Neutrophil (primary cell): ENCODE measurements at regions not wholly inside any gene's neighbourhood (a gene's known extent, or its start where the extent isn't known, plus 50 kb on each side); places are given as distances from the start of the nearest gene placed in this dataset.

Experiments used
- H3K27ac ChIP-seq: fragments of 200-600 bp; sonication (generic); 2 replicates; pipeline ENCODE4 v1.5.1; 2016; ENCODE audit warnings: mild to moderate bottlenecking, moderate library complexity
- H3K27me3 ChIP-seq: fragments of 200-600 bp; sonication (generic); 2 replicates; pipeline ENCODE4 v1.6.0; 2016; ENCODE audit warnings: mild to moderate bottlenecking
- H3K36me3 ChIP-seq: fragments of 200-600 bp; sonication (generic); 2 replicates; pipeline ENCODE4 v1.5.1; 2017
- H3K4me1 ChIP-seq, 2 experiments: fragments of 200-600 bp in 1 of 2; sonication (generic) in 1 of 2; 1 replicate in 1 of 2; 2 replicates in 1 of 2; pipeline versions ENCODE4 v1.5.1 to v1.6.1; 2013 to 2016; ENCODE audit warnings: low read depth in 1 of 2, low read length in 1 of 2, mild to moderate bottlenecking in 1 of 2, moderate library complexity in 1 of 2; ENCODE audit not compliant: control insufficient read depth in 1 of 2, insufficient read depth in 1 of 2
- H3K4me3 ChIP-seq, 2 experiments: fragments of 200-600 bp in 1 of 2; sonication (generic) in 1 of 2; 1 replicate in 1 of 2; 2 replicates in 1 of 2; pipeline ENCODE4 v1.5.1; 2013 to 2016; ENCODE audit warnings: low read depth in 1 of 2, low read length in 1 of 2, mild to moderate bottlenecking in 1 of 2, moderate library complexity in 1 of 2
- H3K9me3 ChIP-seq: fragments of 200-600 bp; sonication (generic); 2 replicates; pipeline ENCODE4 v1.5.1; 2016
- TF ChIP-seq, protein P1 (sequence below): fragments of 200-600 bp; sonication (generic); IDR thresholded peaks from 2 replicates; pipeline ENCODE4 v1.5.1; 2016; ENCODE audit warnings: antibody characterized with exemption

DNA sequence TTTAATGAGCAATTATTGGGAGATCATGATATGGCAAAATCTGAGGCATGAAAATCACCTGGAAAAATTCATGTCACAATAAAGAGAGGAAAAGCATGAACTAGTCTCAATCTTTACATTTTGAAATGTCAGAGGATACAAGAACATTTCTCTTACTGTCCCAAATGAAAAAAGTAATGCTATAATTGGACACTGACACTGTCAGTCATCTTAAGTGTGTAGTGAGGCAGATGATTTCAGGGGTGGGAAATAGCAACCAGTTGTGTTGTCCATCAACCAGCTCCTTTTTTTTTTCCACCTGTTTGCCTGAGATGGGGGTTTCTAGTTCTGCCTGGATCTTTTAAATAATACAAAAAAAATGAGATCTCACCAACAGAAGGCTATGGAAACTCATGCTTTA lies 646.2 kb downstream of the KCNT2 start:
- no peaks in the 10 kb centered on the region for H3K9me3 ChIP-seq
- TF ChIP-seq, protein P1, sequence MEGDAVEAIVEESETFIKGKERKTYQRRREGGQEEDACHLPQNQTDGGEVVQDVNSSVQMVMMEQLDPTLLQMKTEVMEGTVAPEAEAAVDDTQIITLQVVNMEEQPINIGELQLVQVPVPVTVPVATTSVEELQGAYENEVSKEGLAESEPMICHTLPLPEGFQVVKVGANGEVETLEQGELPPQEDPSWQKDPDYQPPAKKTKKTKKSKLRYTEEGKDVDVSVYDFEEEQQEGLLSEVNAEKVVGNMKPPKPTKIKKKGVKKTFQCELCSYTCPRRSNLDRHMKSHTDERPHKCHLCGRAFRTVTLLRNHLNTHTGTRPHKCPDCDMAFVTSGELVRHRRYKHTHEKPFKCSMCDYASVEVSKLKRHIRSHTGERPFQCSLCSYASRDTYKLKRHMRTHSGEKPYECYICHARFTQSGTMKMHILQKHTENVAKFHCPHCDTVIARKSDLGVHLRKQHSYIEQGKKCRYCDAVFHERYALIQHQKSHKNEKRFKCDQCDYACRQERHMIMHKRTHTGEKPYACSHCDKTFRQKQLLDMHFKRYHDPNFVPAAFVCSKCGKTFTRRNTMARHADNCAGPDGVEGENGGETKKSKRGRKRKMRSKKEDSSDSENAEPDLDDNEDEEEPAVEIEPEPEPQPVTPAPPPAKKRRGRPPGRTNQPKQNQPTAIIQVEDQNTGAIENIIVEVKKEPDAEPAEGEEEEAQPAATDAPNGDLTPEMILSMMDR = no peak

DNA sequence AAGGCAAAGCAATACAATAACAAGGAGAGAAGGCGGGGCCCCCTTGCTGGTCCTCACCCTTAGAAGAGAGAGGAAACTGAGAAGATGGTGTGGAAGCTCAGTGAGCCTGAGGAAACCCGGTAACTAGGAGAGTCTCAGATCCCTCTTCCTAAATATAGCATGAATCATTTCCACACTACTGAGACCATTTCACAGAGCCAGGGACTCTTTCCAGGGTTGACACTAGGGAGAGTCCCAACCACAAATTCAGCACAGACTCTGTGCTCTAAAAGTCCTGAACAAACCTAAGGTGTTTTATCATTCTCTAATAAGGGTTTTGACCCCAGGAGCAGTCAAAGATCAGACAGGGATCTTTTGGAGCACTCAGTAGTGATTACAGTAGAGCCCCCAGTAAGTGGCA lies 647.7 kb downstream of the KCNT2 start:
- H3K9me3 ChIP-seq = no peaks in the 10 kb centered on the region
- TF ChIP-seq, protein P1 = no peak

More for the DNA sequence above, 646.2 kb downstream of the KCNT2 start:
- H3K4me3 ChIP-seq = no peak overlapping the region
- no peaks in the 10 kb centered on the region for H3K4me1 ChIP-seq
- H3K27ac ChIP-seq = no peak overlapping the region
- H3K36me3 ChIP-seq = no peaks in the 10 kb centered on the region
- no peaks in the 10 kb centered on the region for H3K27me3 ChIP-seq

DNA sequence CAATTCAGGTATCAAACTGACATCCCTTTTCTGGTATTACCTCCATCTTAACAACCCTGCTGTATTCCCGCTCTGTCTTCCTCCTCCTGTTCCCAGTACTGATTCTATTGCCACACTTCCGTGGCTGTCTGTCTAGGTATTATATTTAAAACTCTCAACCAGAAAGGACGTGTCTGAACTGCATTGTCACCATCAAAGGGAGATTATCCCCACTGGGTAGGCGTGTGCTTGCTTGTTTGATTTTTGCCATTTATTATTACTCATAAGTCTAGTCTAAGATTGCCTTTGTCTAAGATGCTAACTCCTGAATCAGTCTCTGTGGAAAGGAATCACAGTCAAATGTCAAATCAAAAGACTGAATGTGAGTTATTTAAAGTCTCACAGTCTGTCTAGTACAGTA lies 650.1 kb downstream of the KCNT2 start:
- Histone ChIP-seq H3K27me3 (no peaks in the 10 kb centered on the region), H3K27ac (no peak overlapping the region), H3K9me3 (no peaks in the 10 kb centered on the region), H3K4me1 (no peaks in the 10 kb centered on the region), H3K36me3 (no peaks in the 10 kb centered on the region), H3K4me3 (no peak overlapping the region)
- TF ChIP-seq, protein P1 = no peak

More for the DNA sequence above, 647.7 kb downstream of the KCNT2 start:
- H3K36me3 ChIP-seq = no peaks in the 10 kb centered on the region
- H3K27ac ChIP-seq = no peak overlapping the region
- H3K27me3 ChIP-seq = no peaks in the 10 kb centered on the region
- H3K4me1 ChIP-seq = no peaks in the 10 kb centered on the region
- H3K4me3 ChIP-seq = no peak overlapping the region

GRCh38 chr1:195956845-195957244 lies 651.4 kb downstream of the KCNT2 start:
- no peaks in the 10 kb centered on the region for H3K4me1 ChIP-seq
- H3K27me3 ChIP-seq = no peaks in the 10 kb centered on the region
- H3K4me3 ChIP-seq = no peak overlapping the region
- TF ChIP-seq, protein P1 = no peak
- no peaks in the 10 kb centered on the region for H3K36me3 ChIP-seq
- no peaks in the 10 kb centered on the region for H3K9me3 ChIP-seq
- no peak overlapping the region for H3K27ac ChIP-seq

DNA sequence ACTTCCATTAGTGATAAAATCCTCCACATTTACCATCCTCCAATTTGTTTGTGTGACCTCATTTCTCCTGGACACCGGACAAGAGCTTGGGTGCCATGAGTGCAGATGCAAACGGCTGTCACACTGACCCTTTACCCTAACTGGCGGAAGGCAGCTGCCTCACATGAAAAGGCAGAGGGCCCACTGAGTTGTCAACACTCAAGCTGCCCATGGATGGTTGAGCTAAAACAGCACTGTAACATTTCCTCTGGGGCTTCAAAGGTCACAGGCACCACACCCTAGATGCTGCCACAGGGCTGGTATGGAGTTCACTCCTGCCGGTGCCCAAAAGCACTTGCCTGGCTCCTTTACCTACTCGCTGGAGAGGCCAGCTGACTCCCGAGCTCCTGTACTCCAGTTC lies 653.4 kb downstream of the KCNT2 start:
- Histone ChIP-seq H3K9me3 (no peaks in the 10 kb centered on the region), H3K27ac (no peak overlapping the region), H3K36me3 (no peaks in the 10 kb centered on the region), H3K27me3 (no peaks in the 10 kb centered on the region), H3K4me3 (no peak overlapping the region), H3K4me1 (no peaks in the 10 kb centered on the region)
- TF ChIP-seq, protein P1 = no peak

- no peaks in the 10 kb centered on the region for H3K27me3 ChIP-seq
- no peaks in the 10 kb centered on the region for H3K9me3 ChIP-seq
- H3K4me1 ChIP-seq = no peaks in the 10 kb centered on the region
- H3K27ac ChIP-seq = no peak overlapping the region
- H3K36me3 ChIP-seq = no peaks in the 10 kb centered on the region
- H3K4me3 ChIP-seq = no peak overlapping the region
- TF ChIP-seq, protein P1 = no peak
These were observed 656.9 kb downstream of the KCNT2 start for GRCh38 chr1:195951313-195951712.
